PC-9 (cell line): ENCODE measurements at regions not wholly inside any gene's neighbourhood (a gene's known extent, or its start where the extent isn't known, plus 50 kb on each side); places are given as distances from the start of the nearest gene placed in this dataset.

Source experiments
- BruUV-seq: library from RNA; stranded (reverse); fragments of 400-500 nt; replicated peaks from 2 replicates; lab custom pipeline; 2021; lab: Mats Ljungman, UMichigan
- CTCF ChIA-PET: fragments of 300-600 bp; sonication (Branson Sonifier 250); formaldehyde crosslinking; loops from one replicate; lab custom pipeline; 2022; ENCODE audit warnings: antibody characterized with exemption; lab: Charles Lee
- POLR2A ChIA-PET: fragments of 300-600 bp; sonication (Branson Sonifier 250); formaldehyde crosslinking; loops from one replicate; lab custom pipeline; 2022; ENCODE audit warnings: antibody characterized with exemption; ENCODE audit not compliant: unreplicated experiment; lab: Charles Lee
- DNase-seq, 2 experiments: peaks; one replicate each; pipeline versions ENCODE4 v3.0.0 to v3.0.0-alpha.2; 2015 to 2022; ENCODE audit warnings: mixed read lengths in 1 of 2
- H2AFZ ChIP-seq: fragments of 200-600 bp; sonication (generic); 2 replicates; pipeline ENCODE4 v1.8.1; 2017; ENCODE audit warnings: antibody characterized with exemption
- H3F3A ChIP-seq: fragments of 200-600 bp; sonication (generic); 2 replicates; pipeline ENCODE4 v1.8.1; 2017; ENCODE audit warnings: antibody characterized with exemption, mild to moderate bottlenecking, low read depth; ENCODE audit not compliant: insufficient read depth
- H3K27ac ChIP-seq: fragments of 200-600 bp; sonication (generic); 2 replicates; pipeline ENCODE4 v1.6.1; 2016; ENCODE audit warnings: mixed run types
- H3K27me3 ChIP-seq: fragments of 200-600 bp; sonication (generic); 2 replicates; pipeline ENCODE4 v1.6.1; 2016; ENCODE audit warnings: low read depth, mixed run types; ENCODE audit not compliant: insufficient read depth
- H3K36me3 ChIP-seq: fragments of 200-600 bp; sonication (generic); 2 replicates; pipeline ENCODE4 v1.6.1; 2016; ENCODE audit warnings: low read depth, mixed run types
- H3K4me1 ChIP-seq: fragments of 200-600 bp; sonication (generic); replicated peaks from 2 replicates; pipeline ENCODE4 v1.6.1; 2016; ENCODE audit warnings: mixed run types; ENCODE audit not compliant: insufficient read depth
- H3K4me2 ChIP-seq: fragments of 200-600 bp; sonication (generic); 2 replicates; pipeline ENCODE4 v1.6.1; 2017; ENCODE audit warnings: mixed run types
- H3K4me3 ChIP-seq: fragments of 200-600 bp; sonication (generic); 2 replicates; pipeline ENCODE4 v1.6.1; 2016; ENCODE audit warnings: mixed run types
- H3K79me2 ChIP-seq: fragments of 200-600 bp; sonication (generic); 2 replicates; pipeline ENCODE4 v1.6.1; 2017; ENCODE audit warnings: low read depth, mixed run types
- H3K9me2 ChIP-seq: fragments of 200-600 bp; sonication (generic); 2 replicates; pipeline ENCODE4 v1.8.1; 2017; ENCODE audit warnings: mild to moderate bottlenecking; ENCODE audit not compliant: insufficient read depth
- H3K9me3 ChIP-seq: fragments of 200-600 bp; sonication (generic); 2 replicates; pipeline ENCODE4 v1.8.1; 2016; ENCODE audit warnings: low read depth; ENCODE audit not compliant: insufficient read depth
- H4K20me1 ChIP-seq: fragments of 200-600 bp; sonication (generic); 2 replicates; pipeline ENCODE4 v1.8.1; 2017; ENCODE audit not compliant: insufficient read depth
- CTCF ChIP-seq: fragments of 200-600 bp; sonication (generic); conservative IDR thresholded peaks from 2 replicates; pipeline ENCODE4 v1.6.1; 2017; ENCODE audit warnings: mixed run types, antibody characterized with exemption, mild to moderate bottlenecking, moderate library complexity
- EZH2 ChIP-seq: fragments of 200-600 bp; sonication (generic); IDR thresholded peaks from 2 replicates; pipeline ENCODE4 v1.8.0; 2017; ENCODE audit warnings: antibody characterized with exemption, low read depth
- intact Hi-C: fragments of 100-400 bp; cut with micrococcal nuclease; formaldehyde crosslinking; loops from one replicate; pipeline ENCODE4 v1.10.0; 2022; ENCODE audit not compliant: unreplicated experiment

DNA sequence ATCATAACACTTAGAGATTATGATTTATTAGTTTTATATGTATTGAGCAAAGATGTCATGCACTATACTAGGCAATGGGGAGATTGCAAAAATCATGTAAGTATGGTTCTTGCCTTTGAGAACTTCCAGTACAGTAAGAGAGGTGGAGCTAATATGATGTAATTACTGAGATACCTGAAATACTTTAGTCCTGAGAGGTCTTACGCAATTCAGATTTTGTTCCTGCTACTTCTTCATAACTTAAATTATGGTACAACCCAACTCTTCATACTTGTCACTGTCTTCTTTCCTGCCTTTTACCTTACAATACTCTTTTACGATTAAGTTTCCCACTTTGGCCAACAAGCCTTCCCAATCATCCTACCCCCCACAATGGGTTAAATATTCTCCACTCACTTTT is 564.2 kb upstream of the PITX2 start:
- Histone ChIP-seq H2AFZ (no peak overlapping the region), H3K4me1 (no peaks in the 10 kb centered on the region), H3K4me3 (no peak overlapping the region), H3K79me2 (no peaks in the 10 kb centered on the region), H3K4me2 (no peak overlapping the region), H3K36me3 (no peaks in the 10 kb centered on the region), H3K9me3 (no peaks in the 10 kb centered on the region), H3K27ac (no peak overlapping the region), H3K27me3 (no peaks in the 10 kb centered on the region), H4K20me1 (no peaks in the 10 kb centered on the region), H3F3A (no peaks in the 10 kb centered on the region), H3K9me2 (no peaks in the 10 kb centered on the region)
- no TSS peak for BruUV-seq
- TF ChIP-seq EZH2 (no peak), CTCF (no peak)
- CTCF ChIA-PET, result no interaction called here
- no peak for DNase-seq
- POLR2A ChIA-PET, result no interaction called here
- intact Hi-C loops, result no loop called here

DNA sequence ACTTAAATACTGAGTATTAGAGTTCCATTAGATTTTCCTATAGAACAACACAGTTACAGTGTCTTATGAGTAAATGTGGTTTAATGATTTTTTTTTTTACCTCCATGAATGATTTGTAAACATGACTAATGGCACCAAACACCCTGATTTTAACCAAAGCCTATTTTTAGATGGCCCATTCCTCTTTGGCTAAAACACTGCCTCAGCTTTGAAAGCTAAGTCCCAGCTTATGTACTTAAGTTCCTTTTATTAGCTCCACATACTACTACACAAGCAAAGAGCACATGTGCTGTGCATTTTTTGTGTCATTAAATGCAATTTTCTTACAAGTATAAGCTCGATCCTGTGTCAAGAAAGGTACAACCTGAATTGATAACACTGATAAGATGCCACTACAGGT is 575.6 kb upstream of the PITX2 start:
- H3F3A ChIP-seq, result no peaks in the 10 kb centered on the region
- H3K79me2 ChIP-seq, result no peaks in the 10 kb centered on the region
- ChIA-PET CTCF (interaction anchor here (0.6 kb wide), 1 partner anchor 643 kb away, joined by 3 read pairs; no protein-coding TSS in a partner anchor), POLR2A (no interaction called here)
- intact Hi-C loops, result no loop called here
- no peak overlapping the region for H3K4me3 ChIP-seq
- H3K4me2 ChIP-seq, result no peak overlapping the region
- no peaks in the 10 kb centered on the region for H3K27me3 ChIP-seq
- H3K27ac ChIP-seq, result no peak overlapping the region
- H3K36me3 ChIP-seq, result no peaks in the 10 kb centered on the region
- H3K9me2 ChIP-seq, result no peaks in the 10 kb centered on the region
- H2AFZ ChIP-seq, result no peak overlapping the region
- no TSS peak for BruUV-seq
- H3K9me3 ChIP-seq, result no peaks in the 10 kb centered on the region
- no peaks in the 10 kb centered on the region for H4K20me1 ChIP-seq
- TF ChIP-seq CTCF (no peak), EZH2 (no peak)
- no peaks in the 10 kb centered on the region for H3K4me1 ChIP-seq
- no peak for DNase-seq

DNA sequence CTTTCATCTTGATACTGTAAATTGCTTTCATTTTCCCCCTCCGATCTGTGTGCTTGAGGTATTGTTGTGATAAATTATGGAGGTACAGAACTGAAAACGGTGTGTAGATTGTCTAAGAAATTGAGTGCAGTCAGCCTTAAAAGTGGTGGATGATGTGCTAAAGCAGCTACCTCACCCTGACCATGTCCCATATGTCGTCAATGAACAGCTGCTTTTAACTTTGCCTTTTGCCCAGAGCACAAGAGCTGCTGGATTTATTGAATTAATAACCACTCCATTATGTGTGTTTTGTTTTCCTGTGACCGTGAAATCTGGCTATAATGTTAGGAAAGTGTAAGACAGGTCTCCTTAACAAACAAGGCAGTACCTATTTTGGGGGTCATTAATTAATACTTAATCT is 581.9 kb upstream of the PITX2 start:
- POLR2A ChIA-PET, result no interaction called here
- CTCF ChIA-PET, result no interaction called here
- BruUV-seq, result no TSS peak

More for the DNA sequence above, 581.9 kb upstream of the PITX2 start:
- H3K36me3 ChIP-seq, result no peaks in the 10 kb centered on the region
- H3K79me2 ChIP-seq, result no peaks in the 10 kb centered on the region
- H3K4me2 ChIP-seq, result no peak overlapping the region
- no peaks in the 10 kb centered on the region for H3K9me3 ChIP-seq
- H4K20me1 ChIP-seq, result no peaks in the 10 kb centered on the region
- H3K9me2 ChIP-seq, result no peaks in the 10 kb centered on the region
- DNase-seq, result no peak
- no peak overlapping the region for H3K27ac ChIP-seq
- no peaks in the 10 kb centered on the region for H3F3A ChIP-seq
- H2AFZ ChIP-seq, result no peak overlapping the region
- no peaks in the 10 kb centered on the region for H3K27me3 ChIP-seq
- no peak overlapping the region for H3K4me3 ChIP-seq
- TF ChIP-seq CTCF, result no peak
- TF ChIP-seq EZH2, result no peak
- H3K4me1 ChIP-seq, result no peaks in the 10 kb centered on the region
- intact Hi-C loops, result no loop called here
